CD4-positive, alpha-beta memory T cell (primary cell): ENCODE measurements at regions not wholly inside any gene's neighbourhood (a gene's known extent, or its start where the extent isn't known, plus 50 kb on each side); places are given as distances from the start of the nearest gene placed in this dataset.

Experiments used
- CTCF ChIA-PET: fragments of 350-600 bp; sonication (Branson Sonifier 250); formaldehyde crosslinking; loops from one replicate; lab custom pipeline; 2021; ENCODE audit warnings: inconsistent platforms; ENCODE audit not compliant: partially characterized antibody; lab: Charles Lee
- POLR2A ChIA-PET: fragments of 350-600 bp; sonication (Branson Sonifier 250); formaldehyde crosslinking; loops from one replicate; lab custom pipeline; 2021; ENCODE audit not compliant: partially characterized antibody; lab: Charles Lee
- DNase-seq, 5 donors: peaks; one replicate each; pipeline versions ENCODE4 v3.0.0 to v3.0.0-alpha.2; 2020 to 2022; ENCODE audit warnings: mixed read lengths in 1 of 5
- H3K27ac ChIP-seq: one replicate; pipeline ENCODE4 v1.7.0; 2013; ENCODE audit warnings: low read depth, low read length
- H3K27me3 ChIP-seq: 2 replicates; pipeline ENCODE4 v1.7.0; 2013; ENCODE audit warnings: mild to moderate bottlenecking, low read length, moderate library complexity; ENCODE audit not compliant: insufficient read depth
- H3K36me3 ChIP-seq: 2 replicates; pipeline ENCODE4 v1.7.0; 2013; ENCODE audit warnings: mild to moderate bottlenecking, low read length, moderate library complexity; ENCODE audit not compliant: insufficient read depth
- H3K4me1 ChIP-seq: 2 replicates; pipeline ENCODE4 v1.7.0; 2013; ENCODE audit warnings: mild to moderate bottlenecking, low read length, moderate library complexity; ENCODE audit not compliant: insufficient read depth
- H3K4me3 ChIP-seq, 2 donors: one replicate each; pipeline ENCODE4 v1.7.0; 2013; ENCODE audit warnings: low read length in 2 of 2, mild to moderate bottlenecking in 1 of 2
- H3K9me3 ChIP-seq, 2 donors: one replicate each; pipeline ENCODE4 v1.7.0; 2013; ENCODE audit warnings: low read length in 2 of 2, control low read depth in 1 of 2; ENCODE audit not compliant: control insufficient read depth in 1 of 2
- H3K27ac Mint-ChIP-seq, 7 donors: one replicate each; pipeline ENCODE4 v1.8.0; 2020 to 2021; ENCODE audit warnings: mixed read lengths in 7 of 7, mild to moderate bottlenecking in 6 of 7, inconsistent platforms in 3 of 7, moderate library complexity in 3 of 7
- H3K27me3 Mint-ChIP-seq, 2 donors: one replicate each; pipeline ENCODE4 v1.8.0; 2020 to 2021; ENCODE audit warnings: mixed read lengths in 2 of 2
- H3K36me3 Mint-ChIP-seq, 2 donors: one replicate each; pipeline ENCODE4 v1.8.0; 2020 to 2021; ENCODE audit warnings: mixed read lengths in 2 of 2, inconsistent platforms in 1 of 2, mild to moderate bottlenecking in 1 of 2
- H3K4me1 Mint-ChIP-seq, 4 donors: one replicate each; pipeline ENCODE4 v1.8.0; 2020 to 2021; ENCODE audit warnings: mixed read lengths in 4 of 4, mild to moderate bottlenecking in 1 of 4
- H3K4me3 Mint-ChIP-seq, 8 donors: one replicate each; pipeline ENCODE4 v1.8.0; 2020 to 2021; ENCODE audit warnings: mixed read lengths in 8 of 8, mild to moderate bottlenecking in 7 of 8, moderate library complexity in 6 of 8, inconsistent platforms in 3 of 8
- H3K9me3 Mint-ChIP-seq, 8 donors: one replicate each; pipeline ENCODE4 v1.8.0; 2020 to 2021; ENCODE audit warnings: mixed read lengths in 8 of 8, mild to moderate bottlenecking in 5 of 8, inconsistent platforms in 3 of 8, moderate library complexity in 1 of 8
- intact Hi-C: fragments of 100-400 bp; cut with micrococcal nuclease; formaldehyde crosslinking; loops from one replicate; pipeline ENCODE4 v1.15.1; 2023

DNA sequence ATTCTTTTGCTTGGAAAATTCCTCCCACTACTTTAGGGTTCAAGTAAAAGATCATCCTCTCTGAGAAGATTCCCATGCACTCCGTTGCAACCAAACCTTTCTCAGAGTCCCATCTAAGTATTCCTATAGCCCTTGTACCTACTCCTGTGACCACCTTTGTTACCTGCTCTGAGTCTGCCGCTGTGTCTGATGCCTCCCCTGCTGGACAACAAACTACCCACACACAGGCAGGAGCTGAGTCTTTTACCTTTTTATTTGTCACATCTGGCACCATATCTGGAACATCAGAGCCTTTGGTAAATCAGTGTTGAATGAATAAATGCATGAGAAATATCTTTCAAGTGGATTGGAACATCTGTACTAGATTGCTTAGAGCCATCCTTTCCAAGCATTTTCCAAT, 82.1 kb upstream of the FLRT2 start:
- no peak overlapping the region for H3K4me3 Mint-ChIP-seq
- no peak overlapping the region for H3K4me3 ChIP-seq
- no peak overlapping the region for H3K27ac Mint-ChIP-seq
- H3K27me3 Mint-ChIP-seq, result no peaks in the 10 kb centered on the region
- ChIA-PET POLR2A (no interaction called here), CTCF (no interaction called here)
- no peaks in the 10 kb centered on the region for H3K9me3 ChIP-seq
- H3K36me3 Mint-ChIP-seq, result no peaks in the 10 kb centered on the region
- H3K36me3 ChIP-seq, result no peaks in the 10 kb centered on the region
- no peak overlapping the region for H3K27ac ChIP-seq
- intact Hi-C loops, result no loop called here
- no peaks in the 10 kb centered on the region for H3K4me1 Mint-ChIP-seq
- H3K9me3 Mint-ChIP-seq, result peaks cover 0 to 10% (median 5%) of the 10 kb centered on the region in 8 donors
- H3K27me3 ChIP-seq, result no peaks in the 10 kb centered on the region
- no peaks in the 10 kb centered on the region for H3K4me1 ChIP-seq
- no peak for DNase-seq

GRCh38 chr14:85451421-85451820, 78.5 kb upstream of the FLRT2 start:
- no peak overlapping the region for H3K27ac ChIP-seq
- no peak for DNase-seq
- H3K4me3 ChIP-seq, result no peak overlapping the region
- Mint-ChIP-seq H3K9me3 (peaks cover 0 to 9% (median 4%) of the 10 kb centered on the region in 8 donors), H3K27me3 (no peaks in the 10 kb centered on the region), H3K4me3 (no peak overlapping the region), H3K36me3 (no peaks in the 10 kb centered on the region), H3K4me1 (no peaks in the 10 kb centered on the region), H3K27ac (no peak overlapping the region)
- no peaks in the 10 kb centered on the region for H3K27me3 ChIP-seq
- intact Hi-C loops, result no loop called here
- no peaks in the 10 kb centered on the region for H3K4me1 ChIP-seq
- no peaks in the 10 kb centered on the region for H3K36me3 ChIP-seq
- H3K9me3 ChIP-seq, result no peaks in the 10 kb centered on the region
- ChIA-PET CTCF (no interaction called here), POLR2A (no interaction called here)

- CTCF ChIA-PET, result no interaction called here
- Mint-ChIP-seq H3K27me3 (no peaks in the 10 kb centered on the region), H3K4me3 (no peak overlapping the region), H3K4me1 (no peaks in the 10 kb centered on the region), H3K27ac (no peak overlapping the region), H3K36me3 (no peaks in the 10 kb centered on the region), H3K9me3 (peaks cover 0 to 8% (median 3%) of the 10 kb centered on the region in 8 donors)
- intact Hi-C loops, result no loop called here
- no peaks in the 10 kb centered on the region for H3K4me1 ChIP-seq
- H3K36me3 ChIP-seq, result no peaks in the 10 kb centered on the region
- no peak overlapping the region for H3K4me3 ChIP-seq
- no peaks in the 10 kb centered on the region for H3K9me3 ChIP-seq
- no peak for DNase-seq
- POLR2A ChIA-PET, result no interaction called here
- H3K27me3 ChIP-seq, result no peaks in the 10 kb centered on the region
- no peak overlapping the region for H3K27ac ChIP-seq
Observed at GRCh38 chr14:85453401-85454225, 76.3 kb upstream of the FLRT2 start.

GRCh38 chr14:85454226-85454813, 75.6 kb upstream of the FLRT2 start:
- no peak overlapping the region for H3K4me3 Mint-ChIP-seq

GRCh38 chr14:85459361-85460000, 70.5 kb upstream of the FLRT2 start:
- no peak overlapping the region for H3K27ac ChIP-seq
- H3K27me3 Mint-ChIP-seq, result no peaks in the 10 kb centered on the region
- ChIA-PET POLR2A (no interaction called here), CTCF (no interaction called here)
- intact Hi-C loops, result no loop called here
- H3K4me1 ChIP-seq, result no peaks in the 10 kb centered on the region
- H3K4me1 Mint-ChIP-seq, result no peaks in the 10 kb centered on the region
- peaks cover 0 to 11% (median 4%) of the 10 kb centered on the region in 8 donors for H3K9me3 Mint-ChIP-seq
- no peaks in the 10 kb centered on the region for H3K36me3 ChIP-seq
- no peaks in the 10 kb centered on the region for H3K9me3 ChIP-seq
- no peaks in the 10 kb centered on the region for H3K27me3 ChIP-seq
- H3K36me3 Mint-ChIP-seq, result no peaks in the 10 kb centered on the region
- H3K27ac Mint-ChIP-seq, result no peak overlapping the region
- H3K4me3 Mint-ChIP-seq, result no peak overlapping the region
- H3K4me3 ChIP-seq, result no peak overlapping the region
- DNase-seq, result no peak

More at GRCh38 chr14:85454226-85454813, 75.6 kb upstream of the FLRT2 start:
- Histone ChIP-seq H3K4me1 (no peaks in the 10 kb centered on the region), H3K27me3 (no peaks in the 10 kb centered on the region), H3K27ac (no peak overlapping the region), H3K36me3 (no peaks in the 10 kb centered on the region), H3K9me3 (no peaks in the 10 kb centered on the region), H3K4me3 (no peak overlapping the region)
- no peak for DNase-seq
- no peaks in the 10 kb centered on the region for H3K27me3 Mint-ChIP-seq
- H3K36me3 Mint-ChIP-seq, result no peaks in the 10 kb centered on the region
- intact Hi-C loops, result no loop called here
- ChIA-PET CTCF (no interaction called here), POLR2A (no interaction called here)
- H3K9me3 Mint-ChIP-seq, result peaks cover 0 to 8% (median 2%) of the 10 kb centered on the region in 8 donors
- H3K27ac Mint-ChIP-seq, result no peak overlapping the region
- no peaks in the 10 kb centered on the region for H3K4me1 Mint-ChIP-seq

DNA sequence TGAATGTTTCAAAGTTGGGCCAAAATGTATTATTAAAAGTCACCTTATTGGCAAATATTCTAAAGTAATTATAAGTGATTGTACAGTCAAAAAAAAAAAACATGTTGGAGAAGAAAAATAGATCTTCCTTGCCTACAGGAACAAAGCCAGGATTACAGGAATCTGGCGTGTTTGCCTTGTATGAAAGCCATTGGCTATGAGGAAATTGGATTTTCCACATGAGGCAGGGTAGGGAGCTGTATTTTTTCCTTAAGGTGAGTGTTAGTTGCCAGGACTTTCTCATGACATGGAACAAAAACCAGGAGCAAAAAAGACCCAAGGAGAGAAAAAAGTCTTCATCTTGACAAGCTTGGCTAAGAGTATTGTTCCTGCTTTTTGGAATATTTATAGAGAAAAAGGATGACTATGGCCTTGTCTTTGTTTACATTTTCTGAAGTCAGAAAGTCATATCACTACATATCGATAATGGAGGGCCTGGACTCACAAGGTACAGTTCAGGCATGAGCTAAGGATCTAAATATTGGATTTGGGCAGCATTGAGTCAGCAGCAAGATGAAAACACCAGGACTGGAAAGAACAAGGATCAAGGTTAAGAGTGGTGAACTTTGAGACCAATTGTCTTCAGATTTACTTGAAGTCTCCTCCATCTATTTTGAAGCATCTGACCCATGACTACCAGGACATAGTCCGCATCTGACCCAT, 68.4 kb upstream of the FLRT2 start:
- DNase-seq, result no peak
- no peak overlapping the region for H3K27ac ChIP-seq
- no peak overlapping the region for H3K4me3 ChIP-seq
- POLR2A ChIA-PET, result no interaction called here
- Mint-ChIP-seq H3K9me3 (peaks cover 0 to 11% (median 4%) of the 10 kb centered on the region in 8 donors), H3K4me3 (no peak overlapping the region), H3K36me3 (no peaks in the 10 kb centered on the region), H3K4me1 (no peaks in the 10 kb centered on the region), H3K27me3 (no peaks in the 10 kb centered on the region), H3K27ac (no peak overlapping the region)
- no peaks in the 10 kb centered on the region for H3K36me3 ChIP-seq
- no peaks in the 10 kb centered on the region for H3K27me3 ChIP-seq
- H3K9me3 ChIP-seq, result no peaks in the 10 kb centered on the region
- intact Hi-C loops, result no loop called here
- CTCF ChIA-PET, result no interaction called here
- H3K4me1 ChIP-seq, result no peaks in the 10 kb centered on the region

DNA sequence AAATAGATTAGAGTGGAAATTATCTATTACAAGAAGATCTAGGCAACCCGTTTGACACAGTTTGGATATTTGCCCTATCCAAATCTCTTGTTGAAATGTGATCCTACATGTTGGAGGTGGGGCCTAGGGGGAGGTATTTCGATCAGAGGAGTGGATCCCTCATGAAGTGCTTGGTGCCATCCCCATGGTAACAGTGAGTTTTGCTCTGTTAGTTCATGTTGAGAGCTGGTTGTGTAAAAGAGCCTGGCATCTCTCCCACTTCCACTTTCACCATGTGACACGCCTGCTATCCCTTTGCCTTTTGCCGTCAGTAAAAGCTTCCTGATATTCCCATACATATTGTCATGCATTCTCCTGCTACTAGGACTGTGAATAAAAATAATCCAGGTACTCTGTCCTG, 66.4 kb upstream of the FLRT2 start:
- no peaks in the 10 kb centered on the region for H3K4me1 ChIP-seq
- H3K27me3 ChIP-seq, result no peaks in the 10 kb centered on the region
- no peak overlapping the region for H3K4me3 ChIP-seq
- no peak for DNase-seq
- POLR2A ChIA-PET, result no interaction called here
- no peaks in the 10 kb centered on the region for H3K36me3 ChIP-seq
- Mint-ChIP-seq H3K27me3 (no peaks in the 10 kb centered on the region), H3K4me3 (no peak overlapping the region), H3K27ac (no peak overlapping the region), H3K36me3 (no peaks in the 10 kb centered on the region), H3K9me3 (peaks cover 0 to 10% (median 4%) of the 10 kb centered on the region in 8 donors), H3K4me1 (no peaks in the 10 kb centered on the region)
- CTCF ChIA-PET, result no interaction called here
- H3K27ac ChIP-seq, result no peak overlapping the region
- no peaks in the 10 kb centered on the region for H3K9me3 ChIP-seq
- intact Hi-C loops, result no loop called here
